GM10248 (cell line): ENCODE measurements at regions not wholly inside any gene's neighbourhood (a gene's known extent, or its start where the extent isn't known, plus 50 kb on each side); places are given as distances from the start of the nearest gene placed in this dataset.

Experiments used
- CTCF ChIA-PET: fragments of 300-600 bp; sonication (Branson Sonifier 250); formaldehyde crosslinking; extraction: SDS; loops from one replicate; lab custom pipeline; 2021; ENCODE audit warnings: antibody characterized with exemption; lab: Yijun Ruan, JAX
- POLR2A ChIA-PET: fragments of 350-650 bp; sonication (Branson Sonifier 250); formaldehyde crosslinking; extraction: SDS; loops from one replicate; lab custom pipeline; 2020; ENCODE audit warnings: antibody characterized with exemption; lab: Yijun Ruan, JAX
- DNase-seq: peaks from one replicate; pipeline ENCODE4 v3.0.0; 2012; ENCODE audit errors: extremely low spot score
- CTCF ChIP-seq: IDR thresholded peaks from 2 replicates; pipeline ENCODE4 v1.5.1; 2012; ENCODE audit warnings: mild to moderate bottlenecking, low read depth; ENCODE audit errors: extremely low read depth, missing control alignments, control extremely low read depth

- TF ChIP-seq CTCF: no peak
- ChIA-PET POLR2A (no interaction called here), CTCF (no interaction called here)
- no peak for DNase-seq
These were observed 133.4 kb upstream of the GLI2 start for GRCh38 chr2:120602251-120602650.

GRCh38 chr2:120604767-120605166, 130.9 kb upstream of the GLI2 start:
- ChIA-PET POLR2A (no interaction called here), CTCF (no interaction called here)
- no peak for TF ChIP-seq CTCF
- no peak for DNase-seq

DNA sequence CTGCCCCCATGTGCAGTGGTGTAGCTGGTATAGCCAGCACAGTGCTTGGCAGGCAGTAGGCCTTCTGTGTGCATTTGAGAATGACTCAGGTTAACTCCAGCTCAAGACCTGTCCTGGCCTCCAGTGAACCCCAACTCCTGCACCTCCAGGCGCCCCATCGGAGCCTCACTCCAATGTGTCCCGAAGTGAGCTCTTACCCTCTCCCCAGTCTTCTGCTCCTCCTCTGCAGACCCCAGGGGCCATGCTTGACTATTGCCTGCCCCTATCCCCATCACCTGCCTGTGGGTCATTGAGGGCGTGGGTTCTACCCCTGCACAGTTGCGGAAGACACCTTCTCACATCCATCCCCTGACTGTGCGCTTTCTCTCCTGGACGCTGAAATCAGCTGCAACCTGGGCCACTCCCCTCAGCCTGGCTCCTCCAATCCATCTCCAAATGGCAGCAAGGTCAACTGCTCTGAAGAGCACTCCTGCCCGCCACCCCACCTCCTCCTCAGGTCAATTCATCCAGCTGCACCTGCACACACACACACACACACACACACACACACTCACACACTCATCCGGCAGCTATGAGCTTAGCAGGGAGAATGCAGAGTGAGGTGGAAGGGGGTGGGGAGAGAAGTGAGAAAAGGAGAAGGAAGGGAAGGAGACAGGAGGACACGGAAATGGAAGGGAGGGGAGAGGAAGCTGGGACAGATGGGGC, 130.3 kb upstream of the GLI2 start:
- POLR2A ChIA-PET: no interaction called here
- no peak for TF ChIP-seq CTCF
- CTCF ChIA-PET: no interaction called here
- DNase-seq: no peak

DNA sequence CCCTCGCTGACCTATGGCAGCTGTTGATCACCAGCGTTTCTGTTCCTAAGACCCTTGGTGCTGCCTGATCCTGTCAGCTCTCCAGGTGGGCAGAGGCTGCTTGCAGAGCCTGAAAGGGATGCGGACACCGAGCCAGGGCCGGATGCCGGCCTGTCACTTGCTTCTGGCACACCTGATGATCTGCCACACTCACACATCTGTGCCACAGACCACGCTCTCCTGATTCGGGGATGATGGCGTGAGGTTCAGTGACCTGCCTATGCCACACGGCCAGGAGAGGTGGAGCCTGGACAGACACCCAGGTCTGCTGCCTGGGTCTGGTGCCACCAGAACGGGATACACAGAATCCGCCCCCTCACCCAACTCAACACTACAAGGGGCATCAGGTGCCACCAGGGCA, 129.4 kb upstream of the GLI2 start:
- no peak for TF ChIP-seq CTCF
- POLR2A ChIA-PET: no interaction called here

DNA sequence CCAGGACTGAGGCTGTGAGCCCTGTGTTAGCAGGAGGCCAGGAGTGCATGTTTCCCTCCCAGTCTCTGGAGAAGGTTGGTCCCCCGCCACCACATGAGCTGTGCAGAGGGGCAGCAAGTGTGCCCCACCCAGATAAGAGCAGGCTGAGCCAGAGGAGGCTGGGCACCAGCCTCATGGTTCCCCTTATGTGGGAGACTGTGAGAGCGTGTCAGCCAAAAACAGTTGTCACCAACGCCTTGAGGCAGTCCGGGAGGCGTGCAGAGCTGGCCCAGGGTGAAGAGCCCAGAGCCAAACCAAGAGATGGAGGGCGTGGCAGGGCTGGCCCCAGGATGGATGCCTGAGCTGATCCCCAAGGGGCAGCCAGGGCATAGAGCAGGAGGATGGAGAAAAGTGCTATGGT, 128.7 kb upstream of the GLI2 start:
- no peak for DNase-seq
- CTCF ChIA-PET: no interaction called here
- POLR2A ChIA-PET: no interaction called here
- no peak for TF ChIP-seq CTCF

More for the DNA sequence above, 129.4 kb upstream of the GLI2 start:
- CTCF ChIA-PET: no interaction called here
- no peak for DNase-seq

GRCh38 chr2:120607506-120607905, 128.2 kb upstream of the GLI2 start:
- no peak for DNase-seq
- no peak for TF ChIP-seq CTCF
- CTCF ChIA-PET: no interaction called here
- POLR2A ChIA-PET: no interaction called here
